ENCODE measurements at regions not wholly inside any gene's neighbourhood (a gene's known extent, or its start where the extent isn't known, plus 50 kb on each side); places are given as distances from the start of the nearest gene placed in this dataset.

DNA sequence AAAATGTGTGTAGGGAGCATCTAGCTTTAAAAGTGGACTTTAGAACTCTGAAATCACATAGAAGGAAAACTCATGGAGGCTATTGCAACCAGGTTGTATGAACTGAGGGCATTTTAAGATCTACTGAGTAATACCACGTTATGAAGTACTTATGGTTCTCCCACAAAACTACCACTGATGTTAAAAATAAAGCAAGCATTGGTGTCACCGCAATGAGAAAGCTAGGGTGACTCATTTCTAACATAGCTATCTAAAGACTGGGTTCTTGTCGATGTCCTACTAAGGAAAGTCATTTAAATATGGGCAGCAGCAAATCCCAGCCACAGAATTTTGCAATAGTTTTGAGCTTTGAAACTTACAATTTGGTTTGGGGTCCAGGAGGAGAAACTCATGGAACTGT lies 584.8 kb downstream of the DIPK2A start:
- Histone ChIP-seq H3K4me3 (ENCODE audit: low read length) (no peak overlapping the region), H3K27ac (ENCODE audit: low read depth, low read length) (no peak overlapping the region), H3K9ac (ENCODE audit: extremely low read depth, low read length, poor library complexity, severe bottlenecking) (no peak overlapping the region), H3K27me3 (ENCODE audit: control insufficient read depth, insufficient read depth, low read length, poor library complexity, severe bottlenecking) (no peaks in the 10 kb centered on the region), H3K9me3 (ENCODE audit: control insufficient read depth, low read length) (no peaks in the 10 kb centered on the region), H3K36me3 (ENCODE audit: control insufficient read depth, insufficient read depth, low read length) (no peaks in the 10 kb centered on the region), H3K4me1 (ENCODE audit: control insufficient read depth, insufficient read depth, low read length) (peaks cover 8% of the 10 kb centered on the region)
- TF ChIP-seq CTCF (conservative IDR thresholded peaks at IDR 0.05): no peak
- 94 to 95% methylated on average over 2 to 3 of the region's 3 CpGs for WGBS, 2 experiments (ENCODE audit: insufficient coverage in 1 of 2, insufficient read length in 1 of 2)
- Mint-ChIP-seq H3K4me1 (peaks cover 20% of the 10 kb centered on the region), H3K27ac (no peak overlapping the region), H3K27me3 (ENCODE audit: insufficient read depth) (no peaks in the 10 kb centered on the region), H3K9me3 (no peaks in the 10 kb centered on the region), H3K36me3 (ENCODE audit: low read depth) (no peaks in the 10 kb centered on the region), H3K4me3 (no peak overlapping the region)
- DNase-seq: no peak

DNA sequence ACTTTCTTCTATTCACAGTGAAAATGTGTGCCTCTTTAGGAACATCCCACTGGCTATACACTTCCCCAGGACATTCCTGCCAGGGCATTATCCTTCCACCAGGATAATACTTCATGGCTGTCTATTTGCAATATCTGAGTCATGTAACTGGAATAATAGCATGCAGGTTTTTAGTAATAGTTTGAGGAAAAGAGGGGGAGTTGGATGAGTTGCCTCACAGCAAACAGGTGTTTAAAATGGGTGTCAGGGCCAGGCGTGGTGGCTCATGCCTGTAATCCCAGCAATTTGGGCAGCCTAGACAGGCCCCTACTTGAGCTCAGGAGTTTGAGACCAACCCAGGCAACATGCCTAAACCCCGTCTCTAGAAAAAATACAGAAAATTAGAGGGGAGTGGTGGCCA lies 585.9 kb downstream of the DIPK2A start:
- H3K27me3 Mint-ChIP-seq (ENCODE audit: insufficient read depth): no peaks in the 10 kb centered on the region
- no peak overlapping the region for H3K4me3 Mint-ChIP-seq
- Histone ChIP-seq H3K4me3 (ENCODE audit: low read length) (no peak overlapping the region), H3K27me3 (ENCODE audit: control insufficient read depth, insufficient read depth, low read length, poor library complexity, severe bottlenecking) (no peaks in the 10 kb centered on the region), H3K9me3 (ENCODE audit: control insufficient read depth, low read length) (no peaks in the 10 kb centered on the region), H3K9ac (ENCODE audit: extremely low read depth, low read length, poor library complexity, severe bottlenecking) (no peak overlapping the region), H3K27ac (ENCODE audit: low read depth, low read length) (no peak overlapping the region), H3K36me3 (ENCODE audit: control insufficient read depth, insufficient read depth, low read length) (no peaks in the 10 kb centered on the region), H3K4me1 (ENCODE audit: control insufficient read depth, insufficient read depth, low read length) (peaks cover 8% of the 10 kb centered on the region)
- H3K36me3 Mint-ChIP-seq (ENCODE audit: low read depth): no peaks in the 10 kb centered on the region
- no peak overlapping the region for H3K27ac Mint-ChIP-seq
- WGBS, 2 experiments (ENCODE audit: insufficient coverage in 1 of 2, insufficient read length in 1 of 2): 93 to 100% methylated on average over 1 to 2 of the region's 2 CpGs
- TF ChIP-seq CTCF (conservative IDR thresholded peaks at IDR 0.05): no peak
- H3K9me3 Mint-ChIP-seq: no peaks in the 10 kb centered on the region
- H3K4me1 Mint-ChIP-seq: peaks cover 18% of the 10 kb centered on the region
- no peak for DNase-seq

DNA sequence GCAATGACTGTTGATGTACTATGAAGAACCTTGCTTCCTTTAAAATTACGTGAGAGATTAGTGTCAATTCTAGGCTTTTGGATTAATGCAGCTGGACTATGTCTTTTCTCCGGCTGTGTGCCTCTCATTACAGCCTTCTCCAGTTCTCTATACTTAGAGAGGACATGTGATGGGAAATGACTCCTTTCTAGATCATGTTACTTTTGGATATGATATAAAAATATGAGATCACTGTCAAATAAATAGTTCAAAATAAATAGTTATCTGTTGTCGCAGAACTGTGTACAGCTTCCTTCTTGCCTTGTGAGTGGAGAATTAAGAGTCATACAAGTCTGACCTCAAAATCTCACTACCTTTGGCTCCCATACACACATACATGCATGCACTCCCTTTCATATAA lies 592.4 kb downstream of the DIPK2A start:
- no peak for DNase-seq
- Mint-ChIP-seq H3K4me3 (no peak overlapping the region), H3K4me1 (peaks cover 2% of the 10 kb centered on the region), H3K9me3 (peaks cover 6% of the 10 kb centered on the region), H3K27ac (no peak overlapping the region), H3K36me3 (ENCODE audit: low read depth) (no peaks in the 10 kb centered on the region), H3K27me3 (ENCODE audit: insufficient read depth) (no peaks in the 10 kb centered on the region)
- no peak for TF ChIP-seq CTCF (conservative IDR thresholded peaks at IDR 0.05)
- WGBS, 2 experiments (ENCODE audit: insufficient coverage in 1 of 2, insufficient read length in 1 of 2): 89% methylated on average over 3 of the region's 3 CpGs; no CpG with 5 or more reads in 1 of the 2 experiments
- H3K4me3 ChIP-seq (ENCODE audit: low read length): no peak overlapping the region
- no peaks in the 10 kb centered on the region for H3K9me3 ChIP-seq (ENCODE audit: control insufficient read depth, low read length)
- no peaks in the 10 kb centered on the region for H3K4me1 ChIP-seq (ENCODE audit: control insufficient read depth, insufficient read depth, low read length)
- no peaks in the 10 kb centered on the region for H3K27me3 ChIP-seq (ENCODE audit: control insufficient read depth, insufficient read depth, low read length, poor library complexity, severe bottlenecking)
- no peaks in the 10 kb centered on the region for H3K36me3 ChIP-seq (ENCODE audit: control insufficient read depth, insufficient read depth, low read length)
- no peak overlapping the region for H3K9ac ChIP-seq (ENCODE audit: extremely low read depth, low read length, poor library complexity, severe bottlenecking)
- no peak overlapping the region for H3K27ac ChIP-seq (ENCODE audit: low read depth, low read length)
